Esophagus squamous epithelium (tissue), 4 donors: ENCODE measurements at regions not wholly inside any gene's neighbourhood (a gene's known extent, or its start where the extent isn't known, plus 50 kb on each side); places are given as distances from the start of the nearest gene placed in this dataset.

Experiments used
- CTCF ChIP-seq, 6 experiments: fragments of 450-650 bp in 4 of 6; fragments of 200-600 bp in 2 of 6; sonication (generic) in 2 of 6; IDR thresholded peaks; one replicate each; pipeline ENCODE4 v1.5.1; 2016 to 2019; ENCODE audit warnings: antibody characterized with exemption in 6 of 6, mild to moderate bottlenecking in 4 of 6, moderate library complexity in 4 of 6
- POLR2A ChIP-seq, 4 donors: fragments of 450-650 bp; IDR thresholded peaks; one replicate each; pipeline ENCODE4 v1.6.1; 2017; ENCODE audit warnings: antibody characterized with exemption in 4 of 4, mild to moderate bottlenecking in 4 of 4, moderate library complexity in 3 of 4

GRCh38 chr7:84495128-84495527 lies 300.5 kb upstream of the SEMA3A start:
- TF ChIP-seq POLR2A (IDR thresholded peaks at IDR 0.05), result no peak
- TF ChIP-seq CTCF (IDR thresholded peaks at IDR 0.05), result no peak
